H1 (cell line): ENCODE measurements at regions not wholly inside any gene's neighbourhood (a gene's known extent, or its start where the extent isn't known, plus 50 kb on each side); places are given as distances from the start of the nearest gene placed in this dataset.

Source experiments
- E2F6 ChIP-seq: IDR thresholded peaks from 2 replicates; pipeline ENCODE4 v1.6.1; 2012; ENCODE audit warnings: inconsistent platforms
- EZH2 ChIP-seq: fragments of 200-600 bp; sonication (generic); IDR thresholded peaks from 2 replicates; pipeline ENCODE4 v1.7.1; 2012; ENCODE audit warnings: low read depth, mild to moderate bottlenecking, moderate library complexity, low read length, inconsistent platforms; ENCODE audit not compliant: severe bottlenecking
- GABPA ChIP-seq: IDR thresholded peaks from 2 replicates; pipeline ENCODE4 v1.6.1; 2011; ENCODE audit warnings: mild to moderate bottlenecking, low read length, moderate library complexity, borderline replicate concordance; ENCODE audit not compliant: insufficient read depth
- RXRA ChIP-seq: IDR thresholded peaks from 2 replicates; pipeline ENCODE4 v1.6.1; 2011; ENCODE audit warnings: low read depth, mild to moderate bottlenecking, low read length, moderate library complexity; ENCODE audit not compliant: insufficient read depth
- SP2 ChIP-seq: IDR thresholded peaks from 2 replicates; pipeline ENCODE4 v1.6.1; 2012; ENCODE audit warnings: mild to moderate bottlenecking, low read length, inconsistent platforms
- SP4 ChIP-seq: IDR thresholded peaks from 2 replicates; pipeline ENCODE4 v1.6.1; 2012; ENCODE audit warnings: low read length, inconsistent platforms
- TAF1 ChIP-seq: IDR thresholded peaks from 2 replicates; pipeline ENCODE4 v1.6.1; 2011; ENCODE audit warnings: mild to moderate bottlenecking, low read depth, low read length
- YY1 ChIP-seq: IDR thresholded peaks from 2 replicates; pipeline ENCODE4 v1.6.1; 2011; ENCODE audit warnings: low read depth, mild to moderate bottlenecking, low read length
- TF ChIP-seq, protein P1 (sequence below): fragments of 300-600 bp; sonication (generic); IDR thresholded peaks from 2 replicates; pipeline ENCODE4 v1.7.1; 2012; ENCODE audit warnings: low read length, moderate library complexity, mild to moderate bottlenecking, inconsistent platforms; ENCODE audit not compliant: insufficient replicate concordance

- TF ChIP-seq, protein P1, sequence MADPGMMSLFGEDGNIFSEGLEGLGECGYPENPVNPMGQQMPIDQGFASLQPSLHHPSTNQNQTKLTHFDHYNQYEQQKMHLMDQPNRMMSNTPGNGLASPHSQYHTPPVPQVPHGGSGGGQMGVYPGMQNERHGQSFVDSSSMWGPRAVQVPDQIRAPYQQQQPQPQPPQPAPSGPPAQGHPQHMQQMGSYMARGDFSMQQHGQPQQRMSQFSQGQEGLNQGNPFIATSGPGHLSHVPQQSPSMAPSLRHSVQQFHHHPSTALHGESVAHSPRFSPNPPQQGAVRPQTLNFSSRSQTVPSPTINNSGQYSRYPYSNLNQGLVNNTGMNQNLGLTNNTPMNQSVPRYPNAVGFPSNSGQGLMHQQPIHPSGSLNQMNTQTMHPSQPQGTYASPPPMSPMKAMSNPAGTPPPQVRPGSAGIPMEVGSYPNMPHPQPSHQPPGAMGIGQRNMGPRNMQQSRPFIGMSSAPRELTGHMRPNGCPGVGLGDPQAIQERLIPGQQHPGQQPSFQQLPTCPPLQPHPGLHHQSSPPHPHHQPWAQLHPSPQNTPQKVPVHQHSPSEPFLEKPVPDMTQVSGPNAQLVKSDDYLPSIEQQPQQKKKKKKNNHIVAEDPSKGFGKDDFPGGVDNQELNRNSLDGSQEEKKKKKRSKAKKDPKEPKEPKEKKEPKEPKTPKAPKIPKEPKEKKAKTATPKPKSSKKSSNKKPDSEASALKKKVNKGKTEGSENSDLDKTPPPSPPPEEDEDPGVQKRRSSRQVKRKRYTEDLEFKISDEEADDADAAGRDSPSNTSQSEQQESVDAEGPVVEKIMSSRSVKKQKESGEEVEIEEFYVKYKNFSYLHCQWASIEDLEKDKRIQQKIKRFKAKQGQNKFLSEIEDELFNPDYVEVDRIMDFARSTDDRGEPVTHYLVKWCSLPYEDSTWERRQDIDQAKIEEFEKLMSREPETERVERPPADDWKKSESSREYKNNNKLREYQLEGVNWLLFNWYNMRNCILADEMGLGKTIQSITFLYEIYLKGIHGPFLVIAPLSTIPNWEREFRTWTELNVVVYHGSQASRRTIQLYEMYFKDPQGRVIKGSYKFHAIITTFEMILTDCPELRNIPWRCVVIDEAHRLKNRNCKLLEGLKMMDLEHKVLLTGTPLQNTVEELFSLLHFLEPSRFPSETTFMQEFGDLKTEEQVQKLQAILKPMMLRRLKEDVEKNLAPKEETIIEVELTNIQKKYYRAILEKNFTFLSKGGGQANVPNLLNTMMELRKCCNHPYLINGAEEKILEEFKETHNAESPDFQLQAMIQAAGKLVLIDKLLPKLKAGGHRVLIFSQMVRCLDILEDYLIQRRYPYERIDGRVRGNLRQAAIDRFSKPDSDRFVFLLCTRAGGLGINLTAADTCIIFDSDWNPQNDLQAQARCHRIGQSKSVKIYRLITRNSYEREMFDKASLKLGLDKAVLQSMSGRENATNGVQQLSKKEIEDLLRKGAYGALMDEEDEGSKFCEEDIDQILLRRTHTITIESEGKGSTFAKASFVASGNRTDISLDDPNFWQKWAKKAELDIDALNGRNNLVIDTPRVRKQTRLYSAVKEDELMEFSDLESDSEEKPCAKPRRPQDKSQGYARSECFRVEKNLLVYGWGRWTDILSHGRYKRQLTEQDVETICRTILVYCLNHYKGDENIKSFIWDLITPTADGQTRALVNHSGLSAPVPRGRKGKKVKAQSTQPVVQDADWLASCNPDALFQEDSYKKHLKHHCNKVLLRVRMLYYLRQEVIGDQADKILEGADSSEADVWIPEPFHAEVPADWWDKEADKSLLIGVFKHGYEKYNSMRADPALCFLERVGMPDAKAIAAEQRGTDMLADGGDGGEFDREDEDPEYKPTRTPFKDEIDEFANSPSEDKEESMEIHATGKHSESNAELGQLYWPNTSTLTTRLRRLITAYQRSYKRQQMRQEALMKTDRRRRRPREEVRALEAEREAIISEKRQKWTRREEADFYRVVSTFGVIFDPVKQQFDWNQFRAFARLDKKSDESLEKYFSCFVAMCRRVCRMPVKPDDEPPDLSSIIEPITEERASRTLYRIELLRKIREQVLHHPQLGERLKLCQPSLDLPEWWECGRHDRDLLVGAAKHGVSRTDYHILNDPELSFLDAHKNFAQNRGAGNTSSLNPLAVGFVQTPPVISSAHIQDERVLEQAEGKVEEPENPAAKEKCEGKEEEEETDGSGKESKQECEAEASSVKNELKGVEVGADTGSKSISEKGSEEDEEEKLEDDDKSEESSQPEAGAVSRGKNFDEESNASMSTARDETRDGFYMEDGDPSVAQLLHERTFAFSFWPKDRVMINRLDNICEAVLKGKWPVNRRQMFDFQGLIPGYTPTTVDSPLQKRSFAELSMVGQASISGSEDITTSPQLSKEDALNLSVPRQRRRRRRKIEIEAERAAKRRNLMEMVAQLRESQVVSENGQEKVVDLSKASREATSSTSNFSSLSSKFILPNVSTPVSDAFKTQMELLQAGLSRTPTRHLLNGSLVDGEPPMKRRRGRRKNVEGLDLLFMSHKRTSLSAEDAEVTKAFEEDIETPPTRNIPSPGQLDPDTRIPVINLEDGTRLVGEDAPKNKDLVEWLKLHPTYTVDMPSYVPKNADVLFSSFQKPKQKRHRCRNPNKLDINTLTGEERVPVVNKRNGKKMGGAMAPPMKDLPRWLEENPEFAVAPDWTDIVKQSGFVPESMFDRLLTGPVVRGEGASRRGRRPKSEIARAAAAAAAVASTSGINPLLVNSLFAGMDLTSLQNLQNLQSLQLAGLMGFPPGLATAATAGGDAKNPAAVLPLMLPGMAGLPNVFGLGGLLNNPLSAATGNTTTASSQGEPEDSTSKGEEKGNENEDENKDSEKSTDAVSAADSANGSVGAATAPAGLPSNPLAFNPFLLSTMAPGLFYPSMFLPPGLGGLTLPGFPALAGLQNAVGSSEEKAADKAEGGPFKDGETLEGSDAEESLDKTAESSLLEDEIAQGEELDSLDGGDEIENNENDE: no peak
- no peak for TF ChIP-seq TAF1
- no peak for TF ChIP-seq SP4
- no peak for TF ChIP-seq EZH2
- no peak for TF ChIP-seq SP2
- no peak for TF ChIP-seq E2F6
- TF ChIP-seq GABPA: no peak
- TF ChIP-seq YY1: no peak
- no peak for TF ChIP-seq RXRA
These were observed 1469.0 kb downstream of the TECRL start (continued) for GRCh38 chr4:62940229-62940628.
